HG03354 (cell line): ENCODE measurements at regions not wholly inside any gene's neighbourhood (a gene's known extent, or its start where the extent isn't known, plus 50 kb on each side); places are given as distances from the start of the nearest gene placed in this dataset.
A peak's percentile ranks its signal among the peaks of the same experiment; 100 is the strongest.

Experiments used
- ATAC-seq: cut with Tn5 transposase; IDR thresholded peaks from one replicate; pipeline ENCODE4 v1.9.1; 2021; ENCODE audit warnings: mild to moderate bottlenecking; ENCODE audit not compliant: unreplicated experiment, poor library complexity, severe bottlenecking

- peak; percentile 70 for ATAC-seq
Observed at GRCh38 chr22:19619144-19620009, 94.9 kb upstream of the SEPTIN5 start.

GRCh38 chr22:19620742-19621371 is 93.4 kb upstream of the SEPTIN5 start:
- ATAC-seq: no peak

- ATAC-seq: no peak
Observed at GRCh38 chr22:19621373-19622060, 92.8 kb upstream of the SEPTIN5 start.

GRCh38 chr22:19622061-19622441 is 92.3 kb upstream of the SEPTIN5 start:
- ATAC-seq: peak; percentile 48

- no peak for ATAC-seq
Observed at GRCh38 chr22:19625331-19626041, 88.8 kb upstream of the SEPTIN5 start.

- ATAC-seq: no peak
Observed at GRCh38 chr22:19626042-19626587, 88.2 kb upstream of the SEPTIN5 start.

GRCh38 chr22:19626666-19627065 is 87.6 kb upstream of the SEPTIN5 start:
- ATAC-seq: no peak

GRCh38 chr22:19628038-19628776 is 86.1 kb upstream of the SEPTIN5 start:
- no peak for ATAC-seq

- no peak for ATAC-seq
Observed at GRCh38 chr22:19629331-19629719, 85.0 kb upstream of the SEPTIN5 start.

GRCh38 chr22:19629720-19630419 is 84.4 kb upstream of the SEPTIN5 start:
- ATAC-seq: no peak

GRCh38 chr22:19630614-19631013 is 83.7 kb upstream of the SEPTIN5 start:
- no peak for ATAC-seq

GRCh38 chr22:19631899-19632667 is 82.2 kb upstream of the SEPTIN5 start:
- no peak for ATAC-seq

- ATAC-seq: no peak
Observed at GRCh38 chr22:19632668-19633148, 81.6 kb upstream of the SEPTIN5 start.

- no peak for ATAC-seq
Observed at GRCh38 chr22:19634226-19634975, 79.9 kb upstream of the SEPTIN5 start.

GRCh38 chr22:19635644-19636043 is 78.7 kb upstream of the SEPTIN5 start:
- ATAC-seq: no peak

GRCh38 chr22:19636696-19637407 is 77.5 kb upstream of the SEPTIN5 start:
- no peak for ATAC-seq
